ENCODE measurements at regions not wholly inside any gene's neighbourhood (a gene's known extent, or its start where the extent isn't known, plus 50 kb on each side); places are given as distances from the start of the nearest gene placed in this dataset.

GRCh38 chr2:2848621-2849333 lies 517.7 kb upstream of the MYT1L start:
- no peak for DNase-seq (ENCODE audit: low spot score)

- no peak for DNase-seq (ENCODE audit: low spot score)
Measured at GRCh38 chr2:2848198-2848597, 517.1 kb upstream of the MYT1L start.

- DNase-seq (ENCODE audit: low spot score) = no peak
Measured at GRCh38 chr2:2847209-2847676, 516.2 kb upstream of the MYT1L start.

- DNase-seq (ENCODE audit: low spot score) = no peak
Measured at GRCh38 chr2:2846332-2847208, 515.5 kb upstream of the MYT1L start.

GRCh38 chr2:2845806-2846315 lies 514.8 kb upstream of the MYT1L start:
- DNase-seq (ENCODE audit: low spot score) = no peak

- no peak for DNase-seq (ENCODE audit: low spot score)
Measured at GRCh38 chr2:2845267-2845666, 514.2 kb upstream of the MYT1L start.

- DNase-seq (ENCODE audit: low spot score) = no peak
Measured at GRCh38 chr2:2843969-2844548, 513.0 kb upstream of the MYT1L start.

- DNase-seq (ENCODE audit: low spot score) = no peak
Measured at GRCh38 chr2:2842466-2842865, 511.4 kb upstream of the MYT1L start.

- no peak for DNase-seq (ENCODE audit: low spot score)
Measured at GRCh38 chr2:2840681-2841300, 509.7 kb upstream of the MYT1L start.

- no peak for DNase-seq (ENCODE audit: low spot score)
Measured at GRCh38 chr2:2839782-2840531, 508.9 kb upstream of the MYT1L start.

- no peak for DNase-seq (ENCODE audit: low spot score)
Measured at GRCh38 chr2:2839393-2839781, 508.3 kb upstream of the MYT1L start.

- DNase-seq (ENCODE audit: low spot score) = no peak
Measured at GRCh38 chr2:2838548-2838845, 507.4 kb upstream of the MYT1L start.

- DNase-seq (ENCODE audit: low spot score) = no peak
Measured at GRCh38 chr2:2837746-2838547, 506.9 kb upstream of the MYT1L start.

- no peak for DNase-seq (ENCODE audit: low spot score)
Measured at GRCh38 chr2:2836343-2837070, 505.4 kb upstream of the MYT1L start.

GRCh38 chr2:2834516-2835254 lies 503.6 kb upstream of the MYT1L start:
- no peak for DNase-seq (ENCODE audit: low spot score)

GRCh38 chr2:2834105-2834504 lies 503.0 kb upstream of the MYT1L start:
- DNase-seq (ENCODE audit: low spot score) = no peak

- no peak for DNase-seq (ENCODE audit: low spot score)
Measured at GRCh38 chr2:2832657-2833056, 501.6 kb upstream of the MYT1L start.

GRCh38 chr2:2831633-2832032 lies 500.6 kb upstream of the MYT1L start:
- DNase-seq (ENCODE audit: low spot score) = no peak

- no peak for DNase-seq (ENCODE audit: low spot score)
Measured at GRCh38 chr2:2830576-2830975, 499.5 kb upstream of the MYT1L start.

Data from RKO (cell line).